ENCODE measurements at regions not wholly inside any gene's neighbourhood (a gene's known extent, or its start where the extent isn't known, plus 50 kb on each side); places are given as distances from the start of the nearest gene placed in this dataset.
A peak's percentile ranks its signal among the peaks of the same experiment; 100 is the strongest.

DNA sequence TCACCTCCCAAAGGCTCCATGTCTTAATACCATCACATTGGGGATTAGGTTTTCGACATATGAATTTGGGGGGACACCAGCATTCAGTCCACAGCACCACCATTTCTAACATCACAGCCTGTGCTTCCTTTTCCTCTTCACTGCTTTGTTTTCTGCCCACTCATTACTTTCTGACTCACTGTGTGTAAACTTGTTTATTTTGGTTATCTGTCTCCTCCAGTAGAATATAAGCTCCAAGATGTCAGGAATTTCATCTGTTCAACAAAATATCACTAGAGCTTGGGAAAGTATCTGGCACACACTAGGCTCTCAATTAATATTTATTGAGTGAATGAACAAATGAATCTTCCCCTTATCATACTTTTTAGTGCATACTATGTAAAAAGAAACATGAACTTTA is 152.0 kb downstream of the NUFIP1 start:
- CTCF ChIA-PET = interaction anchor here (0.6 to 2.0 kb wide), 6 partner anchors 13 to 97 kb away, joined by 3 to 6 read pairs (median 3); no protein-coding TSS in a partner anchor
- BruUV-seq (replicated peaks) = no TSS peak
- TF ChIP-seq POLR2AphosphoS5 (IDR thresholded peaks at IDR 0.05; ENCODE audit: insufficient read depth, low read depth, low read length) (peak; percentile 65), POLR2A (IDR thresholded peaks at IDR 0.05; ENCODE audit: low read depth, low read length) (peak; percentile 31), EZH2 (IDR thresholded peaks at IDR 0.05; ENCODE audit: borderline replicate concordance, low read depth, low read length, severe bottlenecking) (no peak), GATA2 (IDR thresholded peaks at IDR 0.05; ENCODE audit: insufficient read depth, insufficient read length, low read depth, low read length) (peak; percentile 63), FOS (IDR thresholded peaks at IDR 0.05; ENCODE audit: borderline replicate concordance, insufficient read depth, low read length) (peak; percentile 77), JUN (IDR thresholded peaks at IDR 0.05; ENCODE audit: borderline replicate concordance, insufficient read depth, insufficient read length, low read depth) (peak; percentile 57)
- no peaks in the 10 kb centered on the region for H3K27me3 ChIP-seq (ENCODE audit: control insufficient read depth in 2 of 2, insufficient read depth in 2 of 2, low read length in 2 of 2)
- intact Hi-C loops (cut with micrococcal nuclease) = no loop called here
- POLR2A ChIA-PET = interaction anchor here (0.5 kb wide), 1 partner anchor 50 kb away, joined by 3 read pairs; no protein-coding TSS in a partner anchor
- no peak overlapping the region for H3K9ac ChIP-seq (replicated peaks; ENCODE audit: extremely low read depth, insufficient read depth, low read length)
- peak overlapping the region; percentile 79 for H3K27ac ChIP-seq (ENCODE audit: insufficient read depth, low read depth, low read length)
- H3K9me1 ChIP-seq (replicated peaks; ENCODE audit: control insufficient read depth, extremely low read depth, insufficient read depth, low read length) = no peaks in the 10 kb centered on the region
- no peak overlapping the region for H3K4me3 ChIP-seq (replicated peaks in 1 of 3; ENCODE audit: insufficient read depth in 1 of 3, low read depth in 1 of 3, low read length in 3 of 3)
- H4K20me1 ChIP-seq (replicated peaks; ENCODE audit: control insufficient read depth, extremely low read depth, insufficient read depth, low read length) = no peaks in the 10 kb centered on the region
- FAIRE-seq (peak; percentile 70), DNase-seq (ENCODE audit: low read depth, low spot score) (peak; percentile 72)
- peaks cover 38% of the 10 kb centered on the region for H3K4me1 ChIP-seq (ENCODE audit: control insufficient read depth, extremely low read depth, insufficient read depth, low read length)
- no peaks in the 10 kb centered on the region for H3K9me3 ChIP-seq (replicated peaks; ENCODE audit: control insufficient read depth, insufficient read depth, low read length)
- H3K4me2 ChIP-seq (ENCODE audit: insufficient read depth, low read length) = peak overlapping the region; percentile 17
- no peaks in the 10 kb centered on the region for H3K36me3 ChIP-seq (ENCODE audit: control insufficient read depth in 2 of 2, extremely low read depth in 1 of 2, insufficient read depth in 2 of 2, low read length in 2 of 2)
- no peaks in the 10 kb centered on the region for H3K79me2 ChIP-seq (ENCODE audit: control insufficient read depth, insufficient read depth, low read length)
- peak overlapping the region; percentile 67 for H2AFZ ChIP-seq (ENCODE audit: low read depth, low read length)
- dilution Hi-C loops (cut with MboI; ENCODE audit: extremely low pct_ligation_motif_present, low sequenced_read_pairs) = no loop called here

DNA sequence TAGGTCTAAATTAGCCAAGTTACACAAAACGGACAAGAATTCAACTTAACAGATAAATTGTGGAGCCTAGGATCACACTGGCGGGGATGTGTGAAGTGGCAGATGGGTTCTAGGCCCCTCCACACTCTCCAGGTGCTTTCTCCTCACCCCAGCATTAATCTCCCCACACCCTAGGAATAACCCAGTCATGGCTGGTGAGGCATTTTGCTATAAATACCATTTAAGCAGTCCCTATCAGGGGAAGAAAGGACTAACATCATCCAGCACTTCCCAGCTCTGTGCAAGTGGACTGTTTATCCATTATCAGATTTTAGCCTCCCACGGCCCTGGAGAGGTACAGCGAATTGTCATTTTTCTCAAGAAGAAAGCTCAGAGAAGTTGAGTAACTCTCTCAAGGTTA is 154.9 kb downstream of the NUFIP1 start:
- DNase-seq (ENCODE audit: low read depth, low spot score) = no peak
- Histone ChIP-seq H3K9me1 (replicated peaks; ENCODE audit: control insufficient read depth, extremely low read depth, insufficient read depth, low read length) (no peaks in the 10 kb centered on the region), H3K27ac (ENCODE audit: insufficient read depth, low read depth, low read length) (no peak overlapping the region), H3K4me3 (replicated peaks in 1 of 3; ENCODE audit: insufficient read depth in 1 of 3, low read depth in 1 of 3, low read length in 3 of 3) (no peak overlapping the region), H3K4me2 (ENCODE audit: insufficient read depth, low read length) (no peak overlapping the region), H3K9me3 (replicated peaks; ENCODE audit: control insufficient read depth, insufficient read depth, low read length) (no peaks in the 10 kb centered on the region), H2AFZ (ENCODE audit: low read depth, low read length) (no peak overlapping the region), H4K20me1 (replicated peaks; ENCODE audit: control insufficient read depth, extremely low read depth, insufficient read depth, low read length) (no peaks in the 10 kb centered on the region), H3K4me1 (ENCODE audit: control insufficient read depth, extremely low read depth, insufficient read depth, low read length) (peaks cover 17% of the 10 kb centered on the region), H3K9ac (replicated peaks; ENCODE audit: extremely low read depth, insufficient read depth, low read length) (no peak overlapping the region), H3K79me2 (ENCODE audit: control insufficient read depth, insufficient read depth, low read length) (no peaks in the 10 kb centered on the region), H3K27me3 (ENCODE audit: control insufficient read depth in 2 of 2, insufficient read depth in 2 of 2, low read length in 2 of 2) (no peaks in the 10 kb centered on the region), H3K36me3 (ENCODE audit: control insufficient read depth in 2 of 2, extremely low read depth in 1 of 2, insufficient read depth in 2 of 2, low read length in 2 of 2) (no peaks in the 10 kb centered on the region)
- no peak for FAIRE-seq
- POLR2A ChIA-PET = no interaction called here
- TF ChIP-seq CTCF (IDR thresholded peaks at IDR 0.05; ENCODE audit: extremely low read depth in 1 of 2, insufficient read depth in 1 of 2, low read depth in 1 of 2, low read length in 2 of 2) (no peak), JUN (IDR thresholded peaks at IDR 0.05; ENCODE audit: borderline replicate concordance, insufficient read depth, insufficient read length, low read depth) (no peak), EZH2 (IDR thresholded peaks at IDR 0.05; ENCODE audit: borderline replicate concordance, low read depth, low read length, severe bottlenecking) (no peak), MYC (IDR thresholded peaks at IDR 0.05; ENCODE audit: low read depth, low read length) (no peak), GATA2 (IDR thresholded peaks at IDR 0.05; ENCODE audit: insufficient read depth, insufficient read length, low read depth, low read length) (no peak), FOS (IDR thresholded peaks at IDR 0.05; ENCODE audit: borderline replicate concordance, insufficient read depth, low read length) (no peak), POLR2AphosphoS5 (IDR thresholded peaks at IDR 0.05; ENCODE audit: insufficient read depth, low read depth, low read length) (no peak), POLR2A (IDR thresholded peaks at IDR 0.05; ENCODE audit: low read depth, low read length) (no peak)
- TF ChIP-seq, protein P1, sequence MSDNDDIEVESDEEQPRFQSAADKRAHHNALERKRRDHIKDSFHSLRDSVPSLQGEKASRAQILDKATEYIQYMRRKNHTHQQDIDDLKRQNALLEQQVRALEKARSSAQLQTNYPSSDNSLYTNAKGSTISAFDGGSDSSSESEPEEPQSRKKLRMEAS (IDR thresholded peaks at IDR 0.05; ENCODE audit: insufficient read depth, insufficient read length) = no peak
- intact Hi-C loops (cut with micrococcal nuclease) = no loop called here
- CTCF ChIA-PET = no interaction called here
- BruUV-seq (replicated peaks) = no TSS peak
- dilution Hi-C loops (cut with MboI; ENCODE audit: extremely low pct_ligation_motif_present, low sequenced_read_pairs) = no loop called here
